GM21390 (cell line): ENCODE measurements at regions not wholly inside any gene's neighbourhood (a gene's known extent, or its start where the extent isn't known, plus 50 kb on each side); places are given as distances from the start of the nearest gene placed in this dataset.

Experiments used
- ATAC-seq: cut with Tn5 transposase; IDR thresholded peaks from one replicate; pipeline ENCODE4 v1.9.1; 2021; ENCODE audit not compliant: unreplicated experiment

GRCh38 chr2:160910681-160911080, 249.5 kb upstream of the TANK start:
- no peak for ATAC-seq

- no peak for ATAC-seq
Observed at GRCh38 chr2:160911258-160911657, 249.0 kb upstream of the TANK start.

- ATAC-seq, result no peak
Observed at GRCh38 chr2:160912276-160912675, 248.0 kb upstream of the TANK start.

GRCh38 chr2:160913323-160913722, 246.9 kb upstream of the TANK start:
- no peak for ATAC-seq

- no peak for ATAC-seq
Observed at GRCh38 chr2:160914217-160914616, 246.0 kb upstream of the TANK start.

- ATAC-seq, result no peak
Observed at GRCh38 chr2:160916300-160916699, 243.9 kb upstream of the TANK start.

GRCh38 chr2:160917850-160918249, 242.4 kb upstream of the TANK start:
- no peak for ATAC-seq

GRCh38 chr2:160918258-160918657, 242.0 kb upstream of the TANK start:
- ATAC-seq, result no peak

- no peak for ATAC-seq
Observed at GRCh38 chr2:160918906-160919503, 241.2 kb upstream of the TANK start.

GRCh38 chr2:160920061-160920460, 240.2 kb upstream of the TANK start:
- no peak for ATAC-seq

- ATAC-seq, result no peak
Observed at GRCh38 chr2:160920791-160921303, 239.4 kb upstream of the TANK start.

- ATAC-seq, result no peak
Observed at GRCh38 chr2:160921386-160921964, 238.8 kb upstream of the TANK start.

- ATAC-seq, result no peak
Observed at GRCh38 chr2:160924936-160925353, 235.3 kb upstream of the TANK start.

GRCh38 chr2:160925956-160926355, 234.3 kb upstream of the TANK start:
- ATAC-seq, result no peak

- ATAC-seq, result no peak
Observed at GRCh38 chr2:160927324-160927723, 232.9 kb upstream of the TANK start.

GRCh38 chr2:160928854-160929301, 231.3 kb upstream of the TANK start:
- no peak for ATAC-seq

GRCh38 chr2:160931531-160931930, 228.7 kb upstream of the TANK start:
- ATAC-seq, result no peak

GRCh38 chr2:160932960-160933359, 227.3 kb upstream of the TANK start:
- no peak for ATAC-seq

GRCh38 chr2:160934263-160934662, 226.0 kb upstream of the TANK start:
- ATAC-seq, result no peak

GRCh38 chr2:160934991-160935390, 225.2 kb upstream of the TANK start:
- ATAC-seq, result no peak

GRCh38 chr2:160936044-160936806, 224.0 kb upstream of the TANK start:
- no peak for ATAC-seq

GRCh38 chr2:160940271-160940670, 220.0 kb upstream of the TANK start:
- no peak for ATAC-seq
